ENCODE measurements at regions not wholly inside any gene's neighbourhood (a gene's known extent, or its start where the extent isn't known, plus 50 kb on each side); places are given as distances from the start of the nearest gene placed in this dataset.

- TF ChIP-seq CTCF (IDR thresholded peaks at IDR 0.05), result no peak
- no peak for TF ChIP-seq POLR2A (IDR thresholded peaks at IDR 0.05)
These were observed 50.2 kb upstream of the ACTRT2 start for GRCh38 chr1:2971101-2971501.

All from body of pancreas (tissue), 4 donors.